HG03064 (cell line): ENCODE measurements at regions not wholly inside any gene's neighbourhood (a gene's known extent, or its start where the extent isn't known, plus 50 kb on each side); places are given as distances from the start of the nearest gene placed in this dataset.

ENCODE experiments used
- ATAC-seq: cut with Tn5 transposase; IDR thresholded peaks from one replicate; pipeline ENCODE4 v1.9.1; 2021; ENCODE audit warnings: low read depth; ENCODE audit not compliant: unreplicated experiment

DNA sequence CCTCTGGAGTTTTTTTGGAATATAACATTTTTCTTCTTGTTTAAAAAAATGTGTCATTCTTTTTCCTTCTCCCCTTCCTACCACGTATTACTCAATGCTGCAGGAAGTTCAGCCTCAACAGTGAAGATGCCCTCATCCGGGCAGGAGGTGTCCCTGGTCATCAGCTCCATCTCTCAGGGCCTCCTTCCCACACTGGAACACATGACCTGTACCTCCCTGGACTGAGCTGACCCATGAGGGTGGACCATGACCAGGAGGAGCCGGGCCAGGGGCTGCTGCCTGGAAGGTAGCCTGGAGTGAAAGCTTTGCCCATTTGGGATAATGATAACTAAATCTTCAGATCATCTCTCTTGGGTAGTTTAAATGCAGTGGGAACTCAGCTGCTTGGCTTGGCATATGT is 316.5 kb upstream of the ZMIZ1 start:
- ATAC-seq, result no peak

DNA sequence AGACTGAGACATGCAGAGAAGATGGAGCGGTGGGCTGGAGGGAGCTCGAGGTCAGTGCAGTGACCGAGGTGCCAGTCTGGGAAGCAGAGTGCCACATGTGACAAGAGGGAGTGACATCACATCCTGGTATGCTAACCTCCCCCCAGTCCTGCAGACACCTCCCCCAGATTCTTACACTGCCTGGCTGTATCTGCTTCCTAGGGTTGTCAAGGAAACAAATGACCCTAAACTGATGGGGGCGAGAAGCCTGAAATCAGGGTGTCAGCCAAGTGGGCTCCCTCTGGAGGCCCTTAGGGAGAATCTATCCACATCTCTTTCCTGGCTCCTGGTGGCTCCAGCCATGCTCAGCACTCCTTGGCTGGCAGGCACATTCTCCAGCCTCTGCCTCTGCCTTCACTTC is 316.1 kb upstream of the ZMIZ1 start:
- no peak for ATAC-seq

DNA sequence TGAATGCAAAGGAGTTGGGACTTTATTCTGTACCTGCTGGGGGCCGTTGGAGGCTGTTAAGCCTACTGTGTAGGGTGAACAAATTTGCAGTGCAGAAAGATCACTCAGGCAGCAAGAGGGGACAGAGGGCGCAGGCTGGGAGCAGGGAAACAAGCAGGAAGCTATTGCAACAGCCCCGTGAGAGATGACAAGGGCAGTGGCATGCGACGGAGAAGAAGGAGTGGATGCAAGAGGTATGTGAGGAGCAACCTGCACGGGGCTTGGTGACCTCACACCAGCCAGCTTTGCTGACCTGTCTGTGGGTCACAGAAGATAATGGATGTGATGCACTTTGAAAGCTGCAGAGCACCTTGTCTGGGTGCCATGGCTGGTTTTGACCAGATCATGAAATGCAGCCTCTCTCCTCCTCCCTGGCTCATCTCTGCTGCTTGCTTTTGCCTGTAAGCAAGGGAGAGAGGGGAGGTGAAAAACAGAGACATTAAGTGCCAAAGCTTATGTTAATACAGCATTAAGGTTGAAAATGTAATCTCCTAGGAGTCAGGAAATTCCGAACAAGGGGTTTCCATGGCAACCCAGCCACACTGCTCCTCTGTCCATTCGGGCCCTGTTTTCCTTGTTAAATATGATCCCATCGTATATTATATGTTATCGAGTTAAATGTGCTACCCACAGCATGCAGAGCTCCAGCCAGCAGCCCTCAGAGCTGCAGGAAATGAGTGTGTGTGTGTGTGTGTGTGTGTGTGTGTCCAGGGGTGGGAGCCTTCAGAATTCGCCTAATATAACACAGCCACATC is 314.3 kb upstream of the ZMIZ1 start:
- ATAC-seq, result no peak

DNA sequence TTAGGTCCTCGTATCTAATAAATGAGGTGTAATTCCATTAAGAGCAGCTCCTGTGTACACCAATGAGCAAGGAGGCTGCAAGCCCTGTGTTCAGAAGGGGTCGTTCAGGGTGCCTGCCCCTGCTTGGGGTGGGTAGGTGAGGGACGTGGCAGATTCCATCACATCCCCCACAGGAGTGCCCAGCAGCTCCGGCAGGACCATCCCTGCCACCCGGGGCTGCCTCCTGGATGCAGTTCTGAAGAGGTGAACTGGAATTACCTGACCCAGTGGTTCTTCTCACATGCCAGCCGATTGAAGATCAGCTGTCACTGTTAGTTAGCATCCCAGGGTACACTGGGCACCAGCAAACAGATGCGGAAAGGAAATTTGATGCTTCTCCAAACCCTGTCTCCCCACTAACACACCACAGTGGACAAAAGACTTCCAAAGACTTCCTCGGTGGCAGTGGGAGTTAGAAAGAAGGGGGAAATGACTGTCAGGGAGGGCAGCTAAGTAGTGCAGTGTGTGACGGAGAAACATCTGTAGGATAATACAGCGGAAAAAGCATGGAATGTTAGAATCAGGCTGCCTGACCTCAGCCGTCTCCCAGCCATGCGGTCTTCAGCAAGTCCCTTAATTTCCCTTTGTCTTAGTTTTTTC is 313.6 kb upstream of the ZMIZ1 start:
- ATAC-seq, result no peak

DNA sequence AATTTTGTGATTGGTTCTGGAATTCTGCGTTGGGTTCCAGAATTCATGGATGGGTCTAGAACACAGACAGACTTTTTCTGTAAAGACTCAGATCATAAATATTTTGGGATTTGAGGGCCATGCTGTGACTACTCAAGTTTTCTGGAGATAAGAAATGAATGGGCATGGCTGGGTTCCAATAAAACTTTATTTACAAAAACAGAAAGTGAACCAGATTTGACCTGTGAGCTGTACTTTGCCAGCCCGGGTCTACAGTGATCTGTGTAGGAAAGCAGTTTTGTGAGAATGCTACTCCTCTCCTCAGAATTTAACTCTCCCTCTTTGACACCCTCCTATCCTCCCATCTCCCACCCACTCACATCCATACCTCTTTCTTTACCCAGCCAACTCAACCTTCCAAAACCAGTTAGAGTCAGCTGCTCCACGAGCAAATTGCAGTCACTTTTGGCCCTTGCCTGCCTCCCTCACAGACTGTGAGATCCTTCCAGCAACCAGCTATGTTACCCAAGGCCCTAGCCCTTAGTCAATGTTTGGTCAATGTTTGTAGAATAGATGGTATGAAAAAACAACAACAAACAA is 312.8 kb upstream of the ZMIZ1 start:
- no peak for ATAC-seq

DNA sequence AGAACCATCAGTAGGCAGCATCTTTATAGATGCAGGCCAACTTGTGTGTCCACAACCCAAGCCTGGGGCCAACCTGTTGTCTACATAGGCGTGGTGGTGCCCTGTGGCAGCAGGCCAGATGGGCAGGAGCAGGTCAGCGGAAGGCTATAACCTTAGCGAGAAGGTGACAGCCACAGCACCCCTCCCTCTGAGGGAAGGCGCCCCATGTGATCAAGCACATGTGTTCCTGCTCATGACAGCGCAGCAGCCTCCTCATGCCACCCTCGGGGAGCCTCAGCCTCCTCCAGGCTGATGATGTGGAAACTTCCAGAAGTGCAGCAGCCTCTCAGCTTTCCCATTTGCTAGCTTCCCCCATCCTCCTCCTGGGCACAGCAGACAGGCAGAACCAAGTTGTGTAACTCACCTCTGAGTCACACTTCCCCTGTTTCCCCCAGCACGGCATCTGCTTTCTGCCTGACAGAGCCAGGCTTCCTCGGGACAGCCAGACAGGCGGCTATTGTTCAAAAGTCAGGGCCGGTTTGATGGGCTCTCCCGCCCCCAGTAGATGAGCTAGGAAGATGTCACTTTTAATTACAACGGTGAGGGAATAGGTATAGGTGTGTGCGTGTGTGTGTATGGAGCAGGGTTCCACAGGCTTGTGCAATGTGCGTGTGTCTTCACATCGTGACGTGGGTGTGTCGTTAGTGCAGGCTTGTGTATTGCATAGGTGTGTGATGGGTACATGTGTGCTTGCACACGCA is 312.0 kb upstream of the ZMIZ1 start:
- no peak for ATAC-seq

DNA sequence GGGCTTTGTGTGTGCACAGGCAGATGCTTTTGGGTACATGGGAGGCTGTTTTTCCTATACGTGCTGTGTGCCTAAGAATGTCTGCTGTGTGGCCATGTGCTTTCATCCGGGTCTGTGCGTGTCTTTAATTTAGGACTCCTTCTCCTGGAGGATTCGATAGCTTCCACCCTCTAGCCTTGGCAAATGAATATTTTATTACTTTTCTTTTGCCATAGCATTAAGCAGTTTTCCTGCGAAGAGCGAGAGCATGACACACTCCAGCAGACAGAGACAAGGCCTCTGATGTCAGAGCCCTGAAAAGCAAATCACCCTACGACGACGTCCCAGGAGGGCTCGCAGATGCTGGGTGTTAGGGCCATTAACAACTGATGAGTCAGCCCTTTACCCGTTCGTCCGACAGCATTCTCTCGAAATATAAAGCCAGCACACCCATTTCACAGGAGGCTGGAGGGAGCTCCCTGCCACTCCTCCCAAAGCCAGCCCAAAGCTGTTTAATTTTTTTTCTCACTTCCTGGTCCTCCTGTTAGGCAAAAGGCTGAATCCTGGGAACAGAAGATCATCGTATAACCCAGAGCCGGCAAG is 311.3 kb upstream of the ZMIZ1 start:
- no peak for ATAC-seq

DNA sequence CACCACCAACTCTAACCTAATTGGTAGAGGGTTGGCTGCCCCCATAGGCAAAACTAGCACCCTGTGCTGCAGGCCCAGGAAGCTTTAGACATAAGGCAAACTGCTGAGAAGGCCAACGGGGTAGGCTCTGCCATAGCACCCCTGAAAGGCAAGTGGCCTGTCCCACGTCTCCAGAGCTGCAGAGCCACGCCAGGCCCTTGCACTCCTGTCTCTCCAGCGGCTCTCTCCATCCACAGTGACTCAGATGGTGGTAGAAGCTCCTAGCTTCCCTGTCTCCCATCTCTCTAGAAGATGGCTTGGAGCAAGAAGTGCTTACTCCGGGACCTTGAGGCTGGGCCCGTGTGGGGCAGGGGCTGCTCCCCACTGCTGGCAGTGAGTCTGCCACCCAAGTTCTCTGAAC is 310.6 kb upstream of the ZMIZ1 start:
- ATAC-seq, result no peak

DNA sequence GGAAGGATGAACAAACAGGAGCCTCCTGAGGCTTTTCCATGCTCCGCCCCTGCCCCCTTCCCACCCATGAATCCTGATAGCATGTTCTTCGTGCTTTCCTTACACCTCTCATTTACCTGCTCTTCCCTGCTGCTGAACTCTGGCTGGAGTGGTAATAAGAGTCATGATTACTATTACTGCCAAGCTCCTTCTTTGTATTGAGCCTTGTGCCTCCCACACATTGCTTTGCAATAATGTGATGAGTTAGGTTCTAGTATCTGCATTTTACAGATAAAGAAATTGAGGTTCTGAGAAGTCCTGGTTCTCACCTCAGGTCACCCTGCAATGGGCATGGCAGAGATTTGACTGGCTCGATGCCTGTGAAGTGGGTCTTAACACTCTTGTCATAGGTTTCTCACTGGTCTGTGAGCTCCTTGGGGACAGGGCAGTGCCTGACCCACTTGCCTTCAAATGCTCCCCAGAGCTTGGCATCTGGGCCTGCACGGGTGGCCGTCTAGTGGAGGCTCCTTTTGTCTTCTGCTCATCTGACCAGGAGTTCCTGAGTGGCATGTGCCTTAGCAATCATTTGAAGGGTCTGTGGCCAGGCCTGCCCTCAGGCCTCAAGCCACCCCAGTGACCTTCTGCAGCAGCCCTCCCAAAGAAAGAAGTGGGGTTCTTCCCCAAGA is 309.2 kb upstream of the ZMIZ1 start:
- ATAC-seq, result no peak

DNA sequence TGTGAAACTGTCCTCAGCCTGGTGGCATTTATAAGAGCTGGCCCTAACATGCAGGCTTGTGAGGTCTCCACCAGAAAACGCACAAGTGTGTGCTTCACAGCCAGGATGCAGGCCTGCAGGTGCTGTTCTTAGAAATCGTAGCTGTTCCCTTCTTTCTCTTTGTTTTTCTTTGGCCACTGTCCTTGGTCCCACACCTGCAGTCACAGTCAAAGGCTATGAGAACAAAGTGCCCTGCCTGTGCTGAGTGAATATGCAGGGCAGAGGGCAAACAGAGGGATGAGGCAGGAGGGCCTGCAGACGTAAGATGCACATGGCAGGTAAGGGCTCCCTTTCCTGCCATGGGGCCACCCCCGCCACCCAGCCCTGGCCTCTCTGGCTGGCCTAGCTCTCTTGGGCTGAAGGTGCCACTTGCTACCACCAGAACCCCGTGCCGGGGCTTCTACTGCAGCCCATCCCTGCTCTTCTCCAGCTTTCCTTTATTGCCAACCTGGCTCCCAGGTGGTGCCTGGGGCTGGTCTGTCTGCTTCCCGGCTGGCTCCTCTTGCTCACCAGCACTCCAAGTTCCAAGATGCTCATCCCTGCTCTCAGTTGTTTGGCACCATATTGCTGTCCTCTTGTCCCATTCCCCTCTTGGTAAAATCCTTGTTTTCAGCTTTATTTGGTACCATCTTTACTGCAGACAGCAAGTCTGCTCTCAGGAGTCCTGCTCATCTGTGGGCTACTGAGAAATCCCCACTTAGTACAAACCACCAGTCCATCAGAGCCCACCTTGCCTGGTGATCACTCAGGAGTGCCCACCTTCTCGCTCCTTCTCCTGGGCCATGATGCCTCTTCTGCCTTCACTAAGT is 308.1 kb upstream of the ZMIZ1 start:
- no peak for ATAC-seq

DNA sequence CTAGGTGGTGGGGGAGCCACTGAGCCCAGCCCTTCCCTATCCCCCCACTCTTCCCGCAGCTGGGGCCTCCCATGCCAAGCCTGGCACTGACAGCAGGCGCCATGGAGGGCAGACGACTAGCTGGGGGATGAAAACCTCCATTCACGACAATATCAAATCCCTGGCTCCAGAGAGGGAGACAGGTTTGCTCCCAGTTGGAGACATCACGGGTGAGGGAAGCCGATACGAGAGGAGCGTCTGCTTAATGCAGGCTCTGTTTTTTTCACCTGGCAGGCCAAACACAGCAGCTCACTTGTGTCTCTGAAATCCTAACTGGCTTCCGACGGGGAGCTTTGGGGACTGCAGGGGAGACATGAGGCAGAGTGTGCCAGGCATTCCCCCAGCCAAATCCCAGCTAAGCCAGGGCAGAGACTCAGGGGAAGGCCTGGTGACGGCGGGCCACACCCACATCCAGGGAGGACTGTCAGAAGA is 307.4 kb upstream of the ZMIZ1 start:
- ATAC-seq, result no peak

DNA sequence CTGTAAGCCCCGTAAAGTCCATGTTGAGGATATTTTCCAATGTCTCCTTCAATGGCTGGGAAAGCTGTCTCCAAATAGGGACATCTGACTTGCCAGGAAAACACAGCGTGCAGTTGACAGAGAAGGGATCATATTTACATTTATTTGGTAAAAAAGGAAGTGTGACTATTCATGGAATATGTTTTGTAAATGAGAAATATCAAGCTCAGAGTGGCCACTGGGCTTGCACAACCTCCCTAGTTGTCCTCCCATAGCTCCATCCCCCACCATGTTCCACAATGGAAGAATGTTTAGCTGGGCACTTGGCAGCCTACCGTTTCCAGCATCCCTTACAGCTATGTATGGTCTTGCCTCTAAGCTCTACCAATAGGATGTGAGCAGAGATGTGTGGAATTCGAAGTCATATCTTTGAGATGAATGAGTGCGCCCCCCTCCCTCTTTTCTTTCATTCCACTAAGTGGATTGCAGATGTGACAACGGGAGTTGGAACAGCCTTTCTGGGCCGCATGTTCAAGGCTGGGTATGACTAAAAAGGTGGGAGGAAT is 306.6 kb upstream of the ZMIZ1 start:
- ATAC-seq, result no peak

DNA sequence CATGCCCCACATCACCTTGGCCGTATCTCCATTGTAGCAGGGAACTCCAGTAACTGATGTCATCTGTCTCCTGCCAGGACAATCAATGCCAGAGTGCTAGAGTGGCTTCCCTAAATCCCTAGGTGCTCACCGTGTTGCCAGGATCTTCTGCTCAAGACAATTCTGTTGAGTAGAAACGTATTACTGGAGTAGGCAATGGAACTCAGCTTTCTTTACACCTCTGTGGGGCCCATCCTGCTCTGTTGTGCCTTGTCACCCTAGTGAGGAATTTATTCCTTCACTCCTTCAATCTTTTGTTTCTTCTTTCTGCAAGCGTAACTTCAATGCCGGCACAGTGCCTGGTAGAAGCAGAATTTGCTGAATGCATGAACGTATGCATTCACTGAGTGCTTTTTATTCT is 305.5 kb upstream of the ZMIZ1 start:
- no peak for ATAC-seq

DNA sequence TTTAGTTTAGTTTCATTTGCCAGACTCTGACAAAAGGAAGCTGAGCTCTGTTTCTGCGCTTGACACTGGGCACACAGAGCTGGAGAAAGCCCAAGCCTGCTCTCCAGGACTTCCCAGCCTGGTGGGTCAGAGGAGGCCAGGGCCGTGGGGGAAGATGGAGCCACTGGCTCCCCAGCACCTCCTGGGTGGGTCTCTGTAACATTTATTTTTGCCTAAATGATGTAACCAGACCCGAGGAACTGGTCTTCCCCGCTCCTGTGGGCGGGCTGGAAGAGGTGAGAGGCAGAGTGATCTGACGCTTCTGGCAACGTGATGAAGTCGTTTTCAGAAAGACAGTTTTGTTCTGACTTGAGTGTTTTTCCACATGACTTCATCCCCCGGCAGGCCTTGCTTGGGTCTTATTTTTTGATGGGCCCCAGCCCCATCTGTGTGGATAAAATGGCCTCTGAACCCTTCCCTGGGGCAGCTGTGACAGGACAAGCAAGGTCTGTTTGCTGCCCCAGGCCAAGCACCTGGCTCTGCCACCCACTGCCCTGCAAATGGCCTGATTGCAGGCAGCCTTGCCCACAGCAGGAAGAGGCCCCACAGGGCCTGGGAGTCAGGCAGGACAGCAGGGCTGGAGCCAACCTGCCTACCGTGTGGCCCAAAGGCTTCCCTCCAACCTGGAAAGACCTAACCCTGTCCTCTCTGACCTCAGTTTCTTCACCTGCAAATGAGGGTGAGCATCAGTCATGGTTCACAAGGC is 304.9 kb upstream of the ZMIZ1 start:
- ATAC-seq, result no peak

DNA sequence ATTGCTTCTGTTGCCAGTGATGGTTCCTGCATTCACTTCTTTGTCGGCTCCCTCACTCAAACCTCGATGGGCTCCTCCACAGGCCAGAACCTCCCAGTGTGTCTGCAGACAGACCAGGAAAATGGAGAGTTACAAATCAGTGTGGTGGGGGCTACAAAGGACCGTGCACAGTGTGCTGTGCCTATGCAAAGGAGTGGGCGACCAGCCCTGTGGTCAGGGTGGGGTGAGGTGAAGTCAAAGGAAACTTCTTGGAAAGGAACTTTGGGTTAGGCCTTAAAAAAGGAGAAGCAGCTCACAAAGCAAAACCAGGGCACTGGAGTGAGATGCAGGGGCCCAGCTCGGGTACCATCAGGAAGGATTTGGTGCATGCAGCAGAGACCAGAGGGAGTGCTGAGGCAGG is 304.3 kb upstream of the ZMIZ1 start:
- ATAC-seq, result no peak

DNA sequence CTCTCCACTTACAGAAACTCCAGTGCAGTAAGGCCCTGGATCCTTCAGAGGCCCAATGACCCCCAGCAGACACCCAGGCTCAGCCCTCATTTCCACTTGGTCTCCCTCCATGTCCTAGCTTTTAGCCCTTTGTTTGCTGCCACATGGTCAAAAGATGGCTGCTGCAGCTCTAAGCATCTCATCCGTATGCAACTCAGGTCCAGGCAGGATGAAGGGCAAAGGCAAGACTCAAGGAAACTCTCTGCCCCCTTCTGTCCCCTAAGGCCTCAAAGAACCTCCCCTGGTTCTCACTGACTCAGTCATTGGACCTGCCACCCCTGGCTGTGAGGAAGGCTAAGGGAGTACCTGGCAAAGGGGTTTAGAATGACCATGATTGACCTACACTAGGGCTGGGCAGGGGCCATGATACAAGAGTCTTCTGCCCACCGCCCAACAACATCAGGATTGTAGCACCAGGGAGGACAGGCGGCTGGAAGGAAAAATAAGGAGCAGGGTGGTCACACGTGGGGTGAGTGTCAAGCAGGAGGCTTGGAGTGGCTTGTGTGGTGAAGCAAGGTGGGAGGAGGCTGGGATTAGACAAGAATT is 303.8 kb upstream of the ZMIZ1 start:
- no peak for ATAC-seq

DNA sequence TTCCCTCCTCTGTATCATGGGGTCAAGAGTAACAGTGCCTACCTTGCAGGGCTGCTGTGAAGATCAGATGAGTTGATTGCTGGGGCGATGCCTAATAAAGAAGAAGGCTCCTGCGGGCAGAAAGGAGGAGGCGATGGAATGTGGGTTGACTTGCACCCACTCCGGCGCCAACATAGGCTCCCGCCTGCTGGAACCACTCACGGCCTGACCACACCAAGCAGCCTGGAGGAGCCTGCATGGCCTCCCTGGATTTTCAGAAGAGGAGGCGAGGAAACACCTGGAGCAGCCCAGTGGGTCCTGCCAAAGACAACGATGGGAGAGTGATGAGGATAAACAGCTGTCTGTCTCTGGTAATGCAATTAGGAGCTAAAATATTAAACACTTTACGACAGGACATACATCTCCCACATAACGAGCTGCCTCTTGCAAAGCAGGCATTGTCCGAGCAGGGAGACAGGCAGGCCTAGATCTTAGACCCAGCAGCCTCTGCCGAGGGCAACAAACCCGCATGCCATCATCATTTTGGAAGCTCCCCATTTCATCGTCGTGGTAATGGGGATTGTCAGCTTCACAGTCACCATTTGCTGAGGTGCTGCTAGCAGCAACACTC is 302.9 kb upstream of the ZMIZ1 start:
- no peak for ATAC-seq

DNA sequence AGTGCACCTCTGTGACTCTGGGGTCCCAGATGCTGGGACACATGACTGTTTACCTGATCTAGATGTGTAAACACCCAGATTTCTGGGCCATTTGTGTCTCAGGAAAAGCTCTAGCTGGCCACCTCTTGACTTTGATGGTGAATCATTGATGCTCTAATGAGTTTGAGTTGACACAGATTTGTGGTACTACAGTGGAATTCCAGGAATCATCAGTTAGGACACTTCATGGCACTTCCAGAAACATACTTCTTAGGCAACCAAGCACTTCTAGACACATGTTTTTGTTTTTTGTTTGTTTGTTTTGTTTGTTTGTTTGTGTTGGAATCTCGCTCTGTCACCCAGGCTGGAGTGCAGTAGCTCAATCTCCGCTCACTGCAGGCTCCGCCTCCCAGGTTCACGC is 302.2 kb upstream of the ZMIZ1 start:
- ATAC-seq, result no peak
